Transverse colon (tissue), 4 donors: ENCODE measurements at regions not wholly inside any gene's neighbourhood (a gene's known extent, or its start where the extent isn't known, plus 50 kb on each side); places are given as distances from the start of the nearest gene placed in this dataset.

ENCODE experiments used
- DNase-seq: peaks from one replicate; pipeline ENCODE4 v3.0.0-alpha.2; 2019
- H3K27ac ChIP-seq, 4 donors: fragments of 200-600 bp; sonication (generic); 2 replicates each; pipeline ENCODE4 v1.5.1; 2016 to 2018; ENCODE audit warnings: inconsistent platforms in 4 of 4
- H3K27me3 ChIP-seq: fragments of 200-600 bp; sonication (generic); 2 replicates; pipeline ENCODE4 v1.5.1; 2017; ENCODE audit warnings: inconsistent platforms
- H3K36me3 ChIP-seq, 4 donors: fragments of 200-600 bp; sonication (generic); 2 replicates each; pipeline ENCODE4 v1.5.1; 2017 to 2019; ENCODE audit warnings: inconsistent platforms in 4 of 4
- H3K4me1 ChIP-seq, 4 donors: fragments of 200-600 bp; sonication (generic); 2 replicates each; pipeline ENCODE4 v1.5.1; 2017 to 2020; ENCODE audit warnings: inconsistent platforms in 4 of 4
- H3K4me3 ChIP-seq, 4 donors: fragments of 200-600 bp; sonication (generic); 1 replicate in 1 of 4; 2 replicates in 3 of 4; pipeline versions ENCODE4 v1.5.1 to v1.6.1; 2017 to 2019; ENCODE audit warnings: inconsistent platforms in 4 of 4
- H3K9me3 ChIP-seq, 2 donors: fragments of 200-600 bp; sonication (generic); 2 replicates each; pipeline ENCODE4 v1.5.1; 2017 to 2019; ENCODE audit warnings: inconsistent platforms in 2 of 2
- CTCF ChIP-seq, 5 experiments: fragments of 200-600 bp in 3 of 5; fragments of 450-650 bp in 2 of 5; sonication (generic) in 3 of 5; IDR thresholded peaks; 1 replicate in 2 of 5; 2 replicates in 3 of 5; pipeline ENCODE4 v1.5.1; 2016 to 2017; ENCODE audit warnings: antibody characterized with exemption in 5 of 5, inconsistent platforms in 3 of 5, mild to moderate bottlenecking in 2 of 5, moderate library complexity in 1 of 5
- EP300 ChIP-seq: sonication (generic); formaldehyde crosslinking; IDR thresholded peaks from one replicate; pipeline ENCODE4 v1.6.1; 2017; ENCODE audit warnings: antibody characterized with exemption, low read depth
- POLR2A ChIP-seq: fragments of 450-650 bp; IDR thresholded peaks from one replicate; pipeline ENCODE4 v1.6.1; 2016; ENCODE audit warnings: antibody characterized with exemption, mild to moderate bottlenecking, moderate library complexity
- POLR2AphosphoS5 ChIP-seq, 3 donors: sonication (generic); formaldehyde crosslinking; IDR thresholded peaks; one replicate each; pipeline ENCODE4 v1.6.1; 2016; ENCODE audit warnings: antibody characterized with exemption in 3 of 3
- WGBS, 2 donors: methylation state at CpG; one replicate each; pipeline ENCODE4 v1.1.5; 2018; ENCODE audit warnings: low coverage in 1 of 2; 5-methylcytosine and 5-hydroxymethylcytosine counted together
- in situ Hi-C, 4 donors: fragments of 200-750 bp; cut with MboI; loops; one replicate each; pipeline versions ENCODE4 v1.15.0 to v1.15.1; 2017; ENCODE audit warnings: low sequenced_read_pairs in 3 of 4, low pct_ligation_motif_present in 1 of 4, low pct_unique_long_range_greater_than_20kb in 1 of 4
- intact Hi-C: fragments of 100-400 bp; cut with DNase I; formaldehyde crosslinking; loops from one replicate; pipeline ENCODE4 v1.15.1; 2023; ENCODE audit warnings: low total_unique reads

DNA sequence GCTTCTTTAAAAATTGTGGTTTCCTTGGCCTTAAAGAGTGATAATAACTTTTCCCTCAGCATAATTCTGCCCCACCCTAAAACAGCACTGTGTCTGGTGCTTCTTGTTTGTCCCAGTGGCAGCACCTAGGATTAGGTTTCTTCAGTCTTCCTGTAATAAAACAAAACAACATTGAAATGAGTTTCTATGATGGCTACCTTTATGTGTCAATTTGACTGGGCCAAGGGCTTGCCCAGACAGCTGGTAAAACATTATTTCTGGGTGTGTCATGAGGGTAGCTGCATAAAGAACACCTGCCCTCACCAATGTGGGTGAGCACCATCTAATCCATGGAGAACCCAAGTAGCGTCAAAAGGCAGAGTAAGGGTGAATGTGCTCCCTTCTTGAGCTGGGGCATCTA is 117.8 kb downstream of the QRSL1 start:
- Histone ChIP-seq H3K27me3 (no peaks in the 10 kb centered on the region), H3K9me3 (no peaks in the 10 kb centered on the region), H3K4me3 (no peak overlapping the region), H3K4me1 (peaks cover 0 to 83% (median 23%) of the 10 kb centered on the region in 4 donors), H3K27ac (peak overlapping the region; percentile 76 to 84 (median 82)), H3K36me3 (no peaks in the 10 kb centered on the region)
- intact Hi-C loops: no loop called here
- peak; percentile 52 for DNase-seq
- in situ Hi-C loops: no loop called here
- 50 to 58% methylated on average over 1 of the region's 1 CpG for WGBS, 2 donors
- peak; percentile 3 for TF ChIP-seq POLR2A
- TF ChIP-seq EP300: no peak
- no peak for TF ChIP-seq CTCF (IDR thresholded peaks at IDR 0.05)
- peak in 2 of 3 donors; percentile 23 to 32 for TF ChIP-seq POLR2AphosphoS5 (IDR thresholded peaks at IDR 0.05)

GRCh38 chr6:106746652-106747051 is 117.3 kb downstream of the QRSL1 start:
- Histone ChIP-seq H3K36me3 (no peaks in the 10 kb centered on the region), H3K4me1 (peaks cover 0 to 82% (median 23%) of the 10 kb centered on the region in 4 donors), H3K9me3 (no peaks in the 10 kb centered on the region), H3K27ac (peak overlapping the region; percentile 76 to 84 (median 82)), H3K27me3 (no peaks in the 10 kb centered on the region), H3K4me3 (no peak overlapping the region)
- TF ChIP-seq CTCF (IDR thresholded peaks at IDR 0.05): no peak
- TF ChIP-seq POLR2AphosphoS5 (IDR thresholded peaks at IDR 0.05): peak in 1 of 3 donors; percentile 17
- TF ChIP-seq POLR2A: peak; percentile 2
- no peak for TF ChIP-seq EP300
- no peak for DNase-seq
- in situ Hi-C loops: no loop called here
- intact Hi-C loops: no loop called here
- WGBS, 2 donors: 38 to 55% methylated on average over 3 of the region's 3 CpGs

DNA sequence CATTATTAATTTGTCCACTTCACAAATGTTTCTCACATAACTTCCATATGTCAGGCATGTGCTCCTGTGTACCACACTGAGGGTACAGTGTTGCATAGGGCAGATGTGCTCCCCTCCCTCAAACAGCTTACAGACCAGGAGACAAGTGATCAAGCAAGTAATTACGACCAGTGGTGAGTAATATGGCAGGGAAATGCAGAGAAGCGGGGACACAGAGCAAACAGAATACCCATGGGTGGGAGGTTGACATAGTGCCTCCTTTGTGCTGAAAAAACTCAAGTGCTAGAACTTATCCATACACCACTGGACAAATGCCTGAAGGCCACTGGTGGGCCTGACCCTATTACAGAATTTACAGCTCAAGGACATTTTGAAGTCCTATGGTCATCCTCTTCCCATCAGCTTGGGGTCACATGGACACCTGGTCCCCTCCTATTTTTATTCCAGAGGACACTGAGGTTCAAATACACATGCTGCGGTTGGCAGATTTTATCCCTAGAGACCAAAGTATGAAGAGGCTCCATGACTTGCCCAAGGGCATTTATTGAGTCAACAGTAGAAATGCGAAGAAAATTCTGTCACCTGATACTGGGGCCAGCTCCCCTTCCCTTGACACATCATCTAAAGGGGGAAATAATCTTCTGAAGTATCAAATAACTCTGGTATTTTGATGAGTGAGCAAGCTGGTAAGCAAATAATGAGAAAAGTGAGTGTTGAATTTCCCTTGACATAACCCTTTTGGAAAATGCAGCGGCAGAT is 116.6 kb downstream of the QRSL1 start:
- DNase-seq: no peak
- peaks cover 0 to 83% (median 26%) of the 10 kb centered on the region in 4 donors for H3K4me1 ChIP-seq
- H3K36me3 ChIP-seq: no peaks in the 10 kb centered on the region
- no peaks in the 10 kb centered on the region for H3K27me3 ChIP-seq
- WGBS, 2 donors: 77 to 79% methylated on average over 4 to 5 of the region's 5 CpGs
- intact Hi-C loops (no loop called here), in situ Hi-C loops (no loop called here)
- peak overlapping the region; percentile 76 to 84 (median 82) for H3K27ac ChIP-seq
- no peak for TF ChIP-seq EP300
- TF ChIP-seq POLR2A: no peak
- no peak for TF ChIP-seq CTCF (IDR thresholded peaks at IDR 0.05)
- TF ChIP-seq POLR2AphosphoS5 (IDR thresholded peaks at IDR 0.05): no peak
- no peaks in the 10 kb centered on the region for H3K9me3 ChIP-seq
- H3K4me3 ChIP-seq: no peak overlapping the region

DNA sequence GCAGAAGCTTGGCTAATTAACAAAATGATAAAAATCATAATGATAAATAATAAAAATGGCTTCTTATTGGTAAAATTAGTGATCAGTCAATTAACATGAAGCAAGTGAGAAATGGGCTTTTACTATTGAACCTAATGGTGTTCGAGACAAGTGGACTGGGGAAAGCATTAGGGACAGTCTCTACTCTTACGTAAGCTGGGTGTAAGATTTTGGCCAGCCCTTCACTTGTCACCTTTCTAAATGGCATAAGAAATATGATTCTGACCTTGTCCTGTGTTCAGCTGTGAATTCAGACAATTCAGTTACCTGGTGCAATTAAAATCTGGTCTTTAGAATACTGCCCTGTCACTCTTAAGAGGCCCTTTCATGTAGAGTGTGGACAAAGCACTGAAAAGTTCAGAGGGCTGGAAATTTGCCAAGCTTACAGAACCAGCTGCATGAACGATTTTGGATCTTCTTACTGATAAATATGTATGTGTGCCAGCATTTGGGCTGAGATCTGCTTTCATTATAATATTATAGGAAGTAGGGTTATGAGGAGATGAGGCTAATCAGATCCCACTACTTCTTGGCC is 115.9 kb downstream of the QRSL1 start:
- Histone ChIP-seq H3K27me3 (no peaks in the 10 kb centered on the region), H3K4me1 (peaks cover 0 to 78% (median 25%) of the 10 kb centered on the region in 4 donors), H3K36me3 (no peaks in the 10 kb centered on the region), H3K4me3 (no peak overlapping the region), H3K9me3 (no peaks in the 10 kb centered on the region), H3K27ac (peak overlapping the region; percentile 76 to 84 (median 82))
- no peak for DNase-seq
- in situ Hi-C loops: no loop called here
- TF ChIP-seq CTCF (IDR thresholded peaks at IDR 0.05) (no peak), POLR2A (no peak), EP300 (no peak), POLR2AphosphoS5 (IDR thresholded peaks at IDR 0.05) (no peak)
- intact Hi-C loops: no loop called here
- WGBS, 2 donors: 68 to 80% methylated on average over 1 to 3 of the region's 3 CpGs
